CD14-positive monocyte (primary cell): ENCODE measurements at regions not wholly inside any gene's neighbourhood (a gene's known extent, or its start where the extent isn't known, plus 50 kb on each side); places are given as distances from the start of the nearest gene placed in this dataset.

Experiments used
- DNase-seq, 3 donors: peaks; one replicate each; pipeline ENCODE4 v3.0.0-alpha.2; 2011 to 2022
- H2AFZ ChIP-seq: 2 replicates; pipeline ENCODE4 v1.6.0; 2012; ENCODE audit warnings: mild to moderate bottlenecking, low read depth, low read length, inconsistent platforms; ENCODE audit not compliant: insufficient read depth, poor library complexity, severe bottlenecking
- H3K27ac ChIP-seq, 2 donors: 1 replicate in 1 of 2; 2 replicates in 1 of 2; pipeline ENCODE4 v1.5.1; 2012 to 2013; ENCODE audit warnings: low read length in 2 of 2, control low read depth in 1 of 2, inconsistent platforms in 1 of 2, low read depth in 1 of 2, mild to moderate bottlenecking in 1 of 2
- H3K27me3 ChIP-seq, 2 donors: one replicate each; pipeline versions ENCODE4 v1.6.0 to v1.6.1; 2011 to 2013; ENCODE audit warnings: low read length in 2 of 2; ENCODE audit not compliant: control insufficient read depth in 2 of 2, insufficient read depth in 2 of 2
- H3K36me3 ChIP-seq, 2 donors: replicated peaks in 1 of 2; 1 replicate in 1 of 2; 2 replicates in 1 of 2; pipeline versions ENCODE4 v1.5.1 to v1.6.1; 2012 to 2013; ENCODE audit warnings: low read length in 2 of 2, control low read depth in 1 of 2, inconsistent platforms in 1 of 2, mild to moderate bottlenecking in 1 of 2; ENCODE audit not compliant: insufficient read depth in 2 of 2, control insufficient read depth in 1 of 2
- H3K4me1 ChIP-seq, 2 donors: 1 replicate in 1 of 2; 2 replicates in 1 of 2; pipeline versions ENCODE4 v1.5.1 to v1.6.1; 2012 to 2013; ENCODE audit warnings: low read length in 2 of 2, control low read depth in 1 of 2, inconsistent platforms in 1 of 2, mild to moderate bottlenecking in 1 of 2, moderate library complexity in 1 of 2; ENCODE audit not compliant: insufficient read depth in 2 of 2, control insufficient read depth in 1 of 2
- H3K4me2 ChIP-seq: replicated peaks from 2 replicates; pipeline ENCODE3; 2012; ENCODE audit warnings: low read length, moderate library complexity, mild to moderate bottlenecking; ENCODE audit not compliant: poor library complexity, severe bottlenecking; ENCODE audit errors: extremely low read depth
- H3K4me3 ChIP-seq, 3 experiments: fragments of 200-600 bp in 1 of 3; sonication (generic) in 1 of 3; replicated peaks in 1 of 3; 1 replicate in 2 of 3; 2 replicates in 1 of 3; pipeline ENCODE4 v1.5.1; 2011 to 2013; ENCODE audit warnings: low read length in 3 of 3, mild to moderate bottlenecking in 3 of 3, control low read depth in 2 of 3, low read depth in 2 of 3, inconsistent platforms in 1 of 3, moderate library complexity in 1 of 3
- H3K79me2 ChIP-seq: 2 replicates; pipeline ENCODE4 v1.6.0; 2012; ENCODE audit warnings: mild to moderate bottlenecking, control low read depth, inconsistent platforms, low read length, moderate library complexity; ENCODE audit not compliant: insufficient read depth
- H3K9ac ChIP-seq: 2 replicates; pipeline ENCODE4 v1.6.0; 2017; ENCODE audit warnings: low read length, mild to moderate bottlenecking; ENCODE audit not compliant: insufficient read depth, poor library complexity, severe bottlenecking
- H3K9me3 ChIP-seq, 2 donors: replicated peaks in 1 of 2; 1 replicate in 1 of 2; 2 replicates in 1 of 2; pipeline versions ENCODE4 v1.5.1 to v1.6.1; 2012 to 2013; ENCODE audit warnings: low read length in 2 of 2, control low read depth in 1 of 2; ENCODE audit not compliant: control insufficient read depth in 1 of 2, insufficient read depth in 1 of 2
- H4K20me1 ChIP-seq: 2 replicates; pipeline ENCODE4 v1.6.0; 2012; ENCODE audit warnings: mild to moderate bottlenecking, low read length, control low read depth, moderate library complexity; ENCODE audit not compliant: insufficient read depth
- H3K27ac Mint-ChIP-seq, 7 donors: one replicate each; pipeline ENCODE4 v1.8.0; 2020; ENCODE audit warnings: mild to moderate bottlenecking in 7 of 7, mixed read lengths in 7 of 7, moderate library complexity in 6 of 7, inconsistent platforms in 2 of 7
- H3K27me3 Mint-ChIP-seq, 3 donors: one replicate each; pipeline ENCODE4 v1.8.0; 2021 to 2022; ENCODE audit warnings: low read depth in 3 of 3, mild to moderate bottlenecking in 3 of 3, mixed read lengths in 3 of 3, moderate library complexity in 3 of 3, inconsistent platforms in 1 of 3
- H3K36me3 Mint-ChIP-seq, 2 donors: one replicate each; pipeline ENCODE4 v1.8.0; 2020; ENCODE audit warnings: mixed read lengths in 2 of 2, inconsistent platforms in 1 of 2, mild to moderate bottlenecking in 1 of 2
- H3K4me1 Mint-ChIP-seq: one replicate; pipeline ENCODE4 v1.8.0; 2020; ENCODE audit warnings: mild to moderate bottlenecking, mixed read lengths
- H3K4me3 Mint-ChIP-seq, 2 donors: one replicate each; pipeline ENCODE4 v1.8.0; 2020; ENCODE audit warnings: mild to moderate bottlenecking in 2 of 2, mixed read lengths in 2 of 2, moderate library complexity in 1 of 2
- H3K9me3 Mint-ChIP-seq, 7 donors: one replicate each; pipeline ENCODE4 v1.8.0; 2020 to 2022; ENCODE audit warnings: mixed read lengths in 7 of 7, mild to moderate bottlenecking in 6 of 7, moderate library complexity in 6 of 7, inconsistent platforms in 2 of 7
- WGBS: methylation state at CpG from one replicate; pipeline ENCODE4 v1.1.5; 2013; ENCODE audit warnings: missing lambda C conversion rate; ENCODE audit not compliant: insufficient coverage; 5-methylcytosine and 5-hydroxymethylcytosine counted together
- intact Hi-C, 2 donors: fragments of 100-400 bp; cut with micrococcal nuclease; formaldehyde crosslinking; loops; one replicate each; pipeline versions ENCODE4 v1.15.0 to v1.15.1; 2023
- TF ChIP-seq, protein P1 (sequence below): fragments of 200-600 bp; IDR thresholded peaks from one replicate; pipeline ENCODE4 v1.8.0; 2022; ENCODE audit warnings: antibody characterized with exemption, mild to moderate bottlenecking

DNA sequence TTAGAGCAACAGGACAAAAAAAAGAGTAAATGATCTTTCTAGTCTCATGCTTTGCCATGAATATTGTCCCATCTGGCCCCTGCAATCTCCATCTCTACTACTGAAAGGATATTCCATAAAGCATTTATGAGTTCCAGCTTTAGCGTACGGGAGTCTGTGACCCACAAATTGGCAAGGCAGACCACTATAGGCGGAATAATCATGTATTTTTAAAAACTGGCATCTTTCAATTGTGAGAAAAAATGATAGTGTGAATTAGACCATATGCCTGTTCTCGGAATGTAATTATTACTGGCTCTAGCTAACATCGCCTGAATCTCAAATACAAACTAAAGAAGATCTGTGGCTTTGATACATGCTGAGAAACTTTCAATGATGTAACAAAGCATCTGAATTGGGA is 738.1 kb upstream of the NXPH2 start:
- Mint-ChIP-seq H3K4me3 (no peak overlapping the region), H3K4me1 (no peaks in the 10 kb centered on the region), H3K9me3 (peaks cover 1 to 6% (median 2%) of the 10 kb centered on the region in 7 donors), H3K36me3 (no peaks in the 10 kb centered on the region), H3K27ac (no peak overlapping the region), H3K27me3 (no peaks in the 10 kb centered on the region)
- Histone ChIP-seq H3K36me3 (no peaks in the 10 kb centered on the region), H3K79me2 (no peaks in the 10 kb centered on the region), H3K4me3 (no peak overlapping the region), H3K27me3 (no peaks in the 10 kb centered on the region), H3K4me2 (no peak overlapping the region), H3K9me3 (peaks cover 7 to 12% of the 10 kb centered on the region in 2 donors), H2AFZ (no peak overlapping the region), H3K9ac (no peak overlapping the region), H4K20me1 (no peaks in the 10 kb centered on the region), H3K27ac (no peak overlapping the region), H3K4me1 (no peaks in the 10 kb centered on the region)
- TF ChIP-seq, protein P1, sequence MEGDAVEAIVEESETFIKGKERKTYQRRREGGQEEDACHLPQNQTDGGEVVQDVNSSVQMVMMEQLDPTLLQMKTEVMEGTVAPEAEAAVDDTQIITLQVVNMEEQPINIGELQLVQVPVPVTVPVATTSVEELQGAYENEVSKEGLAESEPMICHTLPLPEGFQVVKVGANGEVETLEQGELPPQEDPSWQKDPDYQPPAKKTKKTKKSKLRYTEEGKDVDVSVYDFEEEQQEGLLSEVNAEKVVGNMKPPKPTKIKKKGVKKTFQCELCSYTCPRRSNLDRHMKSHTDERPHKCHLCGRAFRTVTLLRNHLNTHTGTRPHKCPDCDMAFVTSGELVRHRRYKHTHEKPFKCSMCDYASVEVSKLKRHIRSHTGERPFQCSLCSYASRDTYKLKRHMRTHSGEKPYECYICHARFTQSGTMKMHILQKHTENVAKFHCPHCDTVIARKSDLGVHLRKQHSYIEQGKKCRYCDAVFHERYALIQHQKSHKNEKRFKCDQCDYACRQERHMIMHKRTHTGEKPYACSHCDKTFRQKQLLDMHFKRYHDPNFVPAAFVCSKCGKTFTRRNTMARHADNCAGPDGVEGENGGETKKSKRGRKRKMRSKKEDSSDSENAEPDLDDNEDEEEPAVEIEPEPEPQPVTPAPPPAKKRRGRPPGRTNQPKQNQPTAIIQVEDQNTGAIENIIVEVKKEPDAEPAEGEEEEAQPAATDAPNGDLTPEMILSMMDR: no peak
- intact Hi-C loops: no loop called here
- 81% methylated on average over 3 of the region's 5 CpGs for WGBS
- DNase-seq: no peak

- no peak for DNase-seq
- no peaks in the 10 kb centered on the region for H3K36me3 ChIP-seq
- Mint-ChIP-seq H3K36me3 (no peaks in the 10 kb centered on the region), H3K27ac (no peak overlapping the region), H3K9me3 (peaks cover 0 to 4% (median 2%) of the 10 kb centered on the region in 7 donors), H3K4me3 (no peak overlapping the region), H3K27me3 (no peaks in the 10 kb centered on the region), H3K4me1 (no peaks in the 10 kb centered on the region)
- no peaks in the 10 kb centered on the region for H3K4me1 ChIP-seq
- intact Hi-C loops: no loop called here
- H3K4me3 ChIP-seq: no peak overlapping the region
- 75% methylated on average over 2 of the region's 5 CpGs for WGBS
- TF ChIP-seq, protein P1: no peak
- H3K27ac ChIP-seq: no peak overlapping the region
- H3K9ac ChIP-seq: no peak overlapping the region
- no peaks in the 10 kb centered on the region for H4K20me1 ChIP-seq
- no peak overlapping the region for H3K4me2 ChIP-seq
- no peak overlapping the region for H2AFZ ChIP-seq
- H3K79me2 ChIP-seq: no peaks in the 10 kb centered on the region
- H3K27me3 ChIP-seq: no peaks in the 10 kb centered on the region
- H3K9me3 ChIP-seq: peaks cover 3 to 9% of the 10 kb centered on the region in 2 donors
Measured at GRCh38 chr2:139514951-139515350, 734.8 kb upstream of the NXPH2 start.
